GM12878 (cell line): ENCODE measurements at regions not wholly inside any gene's neighbourhood (a gene's known extent, or its start where the extent isn't known, plus 50 kb on each side); places are given as distances from the start of the nearest gene placed in this dataset.

ENCODE experiments used
- ATAC-seq: fragments of 200-7000 bp; cut with Tn5 transposase; 3 replicates; pipeline ENCODE4 v1.9.1; 2020; ENCODE audit warnings: mild to moderate bottlenecking, moderate library complexity
- BruUV-seq: library from RNA; stranded (reverse); fragments of 400-500 nt; replicated peaks from 2 replicates; lab custom pipeline; 2021; lab: Mats Ljungman, UMichigan
- CTCF ChIA-PET: fragments of 300-600 bp; sonication (Branson Sonifier 250); formaldehyde crosslinking; extraction: SDS; loops from one replicate; lab custom pipeline; 2021; ENCODE audit warnings: inconsistent platforms; lab: Yijun Ruan, JAX
- POLR2A ChIA-PET: fragments of 350-600 bp; formaldehyde crosslinking; extraction: SDS; loops from one replicate; lab custom pipeline; 2021; ENCODE audit warnings: inconsistent platforms; lab: Charles Lee
- RAD21 ChIA-PET: fragments of 300-600 bp; sonication (Branson Sonifier 250); formaldehyde crosslinking; loops from one replicate; lab custom pipeline; 2023; ENCODE audit warnings: antibody characterized with exemption; ENCODE audit not compliant: unreplicated experiment; lab: Charles Lee
- SMC1A ChIA-PET: fragments of 300-600 bp; sonication (Branson Sonifier 250); formaldehyde crosslinking; loops from one replicate; lab custom pipeline; 2023; ENCODE audit not compliant: unreplicated experiment, uncharacterized antibody; lab: Charles Lee
- DNase-seq: peaks from one replicate; pipeline ENCODE4 v3.0.0-alpha.2; 2011; ENCODE audit warnings: low read depth, low spot score
- FAIRE-seq: peaks from 3 replicates; lab custom pipeline; 2011; peaks lifted over from hg19 to GRCh38; lab: Jason Lieb, UNC
- H2AFZ ChIP-seq: 2 replicates; pipeline ENCODE4 v1.6.0; 2011; ENCODE audit warnings: low read depth, low read length, control low read depth; ENCODE audit not compliant: control insufficient read depth
- H3K27ac ChIP-seq: 2 replicates; pipeline ENCODE4 v1.5.1; 2011; ENCODE audit warnings: control low read depth; ENCODE audit not compliant: control insufficient read depth, insufficient read depth
- H3K27me3 ChIP-seq, 2 experiments: replicated peaks in 1 of 2; 2 replicates each; pipeline versions ENCODE4 v1.6.0 to v1.6.1; 2011; ENCODE audit warnings: low read length in 1 of 2; ENCODE audit not compliant: control insufficient read depth in 2 of 2, insufficient read depth in 2 of 2
- H3K36me3 ChIP-seq, 2 experiments: 2 replicates each; pipeline ENCODE4 v1.5.1; 2011; ENCODE audit warnings: low read length in 1 of 2; ENCODE audit not compliant: control insufficient read depth in 2 of 2, insufficient read depth in 2 of 2
- H3K4me1 ChIP-seq: 2 replicates; pipeline ENCODE4 v1.6.1; 2011; ENCODE audit warnings: mild to moderate bottlenecking, low read length, moderate library complexity, mixed read lengths; ENCODE audit not compliant: control insufficient read depth, insufficient read depth
- H3K4me2 ChIP-seq: 2 replicates; pipeline ENCODE4 v1.6.0; 2011; ENCODE audit warnings: control low read depth; ENCODE audit not compliant: control insufficient read depth, insufficient read depth
- H3K4me3 ChIP-seq: fragments of 200-600 bp; sonication (generic); 2 replicates; pipeline ENCODE4 v1.5.1; 2016
- H3K79me2 ChIP-seq: 2 replicates; pipeline ENCODE4 v1.6.0; 2011; ENCODE audit warnings: low read length; ENCODE audit not compliant: control insufficient read depth, insufficient read depth
- H3K9ac ChIP-seq: 2 replicates; pipeline ENCODE4 v1.8.0; 2011; ENCODE audit warnings: low read length, control low read depth, mixed read lengths; ENCODE audit not compliant: control insufficient read depth, insufficient read depth
- H3K9me3 ChIP-seq: replicated peaks from 3 replicates; pipeline ENCODE4 v1.5.1; 2011; ENCODE audit warnings: mild to moderate bottlenecking, low read length; ENCODE audit not compliant: control insufficient read depth, insufficient read depth
- H4K20me1 ChIP-seq: 2 replicates; pipeline ENCODE4 v1.6.0; 2011; ENCODE audit not compliant: control insufficient read depth, insufficient read depth
- ASH2L ChIP-seq: fragments of 300-600, 200-600 bp; sonication (generic); IDR thresholded peaks from 2 replicates; pipeline ENCODE4 v1.6.1; 2017; ENCODE audit warnings: low read depth, mild to moderate bottlenecking, borderline replicate concordance
- DPF2 ChIP-seq: fragments of 450-650 bp; IDR thresholded peaks from 2 replicates; pipeline ENCODE4 v1.6.1; 2017; ENCODE audit warnings: mild to moderate bottlenecking
- EED ChIP-seq: sonication (generic); IDR thresholded peaks from 2 replicates; pipeline ENCODE4 v1.6.1; 2016; ENCODE audit warnings: antibody characterized with exemption, low read depth
- GATAD2B ChIP-seq: fragments of 450-650 bp; conservative IDR thresholded peaks from 2 replicates; pipeline ENCODE4 v1.6.1; 2017; ENCODE audit warnings: low read depth, mild to moderate bottlenecking, moderate library complexity
- HDAC6 ChIP-seq: fragments of 200-600 bp; sonication (generic); IDR thresholded peaks from one replicate; pipeline ENCODE4 v1.8.0; 2017; ENCODE audit warnings: antibody characterized with exemption; ENCODE audit not compliant: unreplicated experiment
- JUNB ChIP-seq: IDR thresholded peaks from 2 replicates; pipeline ENCODE4 v1.6.1; 2016; ENCODE audit warnings: antibody characterized with exemption, mild to moderate bottlenecking
- NR2C2 ChIP-seq: IDR thresholded peaks from 2 replicates; pipeline ENCODE4 v1.6.1; 2011; ENCODE audit warnings: borderline replicate concordance, low read depth; ENCODE audit not compliant: control insufficient read depth, insufficient read length
- RAD51 ChIP-seq: fragments of 450-650 bp; IDR thresholded peaks from 2 replicates; pipeline ENCODE4 v1.6.1; 2016; ENCODE audit warnings: moderate library complexity, mild to moderate bottlenecking, inconsistent platforms
- RB1 ChIP-seq: fragments of 450-650 bp; formaldehyde crosslinking; IDR thresholded peaks from 2 replicates; pipeline ENCODE4 v1.6.1; 2017; ENCODE audit warnings: mild to moderate bottlenecking, borderline replicate concordance
- SMARCA5 ChIP-seq: fragments of 450-650 bp; IDR thresholded peaks from 2 replicates; pipeline ENCODE4 v1.6.1; 2017; ENCODE audit warnings: mild to moderate bottlenecking
- SMC3 ChIP-seq: IDR thresholded peaks from 2 replicates; pipeline ENCODE4 v1.6.1; 2011; ENCODE audit warnings: low read length, improper control_type of control experiment, borderline replicate concordance
- SP1 ChIP-seq: IDR thresholded peaks from one replicate; pipeline ENCODE4 v1.6.1; 2011; ENCODE audit warnings: low read depth, low read length
- TBL1XR1 ChIP-seq: IDR thresholded peaks from 2 replicates; pipeline ENCODE4 v1.6.1; 2012; ENCODE audit warnings: low read depth, low read length, improper control_type of control experiment
- TCF7 ChIP-seq: IDR thresholded peaks from 2 replicates; pipeline ENCODE4 v1.6.1; 2014; ENCODE audit warnings: antibody characterized with exemption, borderline replicate concordance
- YY1 ChIP-seq: IDR thresholded peaks from 2 replicates; pipeline ENCODE4 v1.6.1; 2011; ENCODE audit warnings: low read depth, mild to moderate bottlenecking, low read length
- ZNF207 ChIP-seq: fragments of 450-650 bp; IDR thresholded peaks from 2 replicates; pipeline ENCODE4 v1.6.1; 2014; ENCODE audit warnings: antibody characterized with exemption, mild to moderate bottlenecking, borderline replicate concordance
- WGBS: methylation state at CpG from one replicate; pipeline ENCODE4 v1.1.6; 2016; ENCODE audit warnings: low lambda C conversion rate; ENCODE audit not compliant: insufficient replicate concordance, insufficient coverage; ENCODE audit errors: missing lambda C conversion rate; 5-methylcytosine and 5-hydroxymethylcytosine counted together
- in situ Hi-C: fragments of 300-500 bp; cut with MboI; formaldehyde crosslinking; loops from 9 replicates; pipeline ENCODE4 v1.14.3; 2018; ENCODE audit warnings: mixed read lengths
- intact Hi-C: fragments of 100-400 bp; cut with micrococcal nuclease; formaldehyde crosslinking; loops from one replicate; pipeline ENCODE4 v1.14.2; 2022; ENCODE audit not compliant: unreplicated experiment
- TF ChIP-seq, protein P1 (sequence below): fragments of 450-650 bp; IDR thresholded peaks from 2 replicates; pipeline ENCODE4 v1.6.1; 2014; ENCODE audit warnings: mild to moderate bottlenecking
- TF ChIP-seq, protein P2 (sequence below): fragments of 150-350 bp; IDR thresholded peaks from 2 replicates; pipeline ENCODE4 v1.6.1; 2014; ENCODE audit warnings: mild to moderate bottlenecking, low read depth, low read length

DNA sequence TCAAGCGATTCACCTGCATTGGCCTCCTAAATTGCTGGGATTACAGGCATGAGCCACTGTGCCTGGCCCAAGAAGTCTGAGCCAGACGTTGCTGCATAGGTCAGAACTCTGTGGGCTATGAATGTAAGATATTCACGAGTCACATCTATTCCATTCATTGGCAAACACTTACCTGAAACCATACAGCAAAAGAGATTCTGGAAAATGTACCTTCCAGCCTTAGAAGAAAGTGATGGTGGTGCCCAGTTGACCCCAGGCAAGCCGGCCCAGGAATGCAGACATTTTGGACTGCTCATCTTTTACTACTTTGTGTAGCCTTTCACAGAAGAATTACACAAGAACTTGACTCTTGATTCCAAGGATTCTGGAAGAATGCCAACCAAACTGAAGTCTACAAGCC is 135.6 kb upstream of the N4BP1 start:
- DNase-seq (no peak), FAIRE-seq (no peak), ATAC-seq (no peak)
- no peak overlapping the region for H3K27ac ChIP-seq
- ChIA-PET POLR2A (no interaction called here), SMC1A (no interaction called here), RAD21 (no interaction called here), CTCF (no interaction called here)
- H3K79me2 ChIP-seq = no peaks in the 10 kb centered on the region
- no peaks in the 10 kb centered on the region; the same call in 2 of the 3 replicates for H3K9me3 ChIP-seq
- H4K20me1 ChIP-seq = no peaks in the 10 kb centered on the region
- H3K4me2 ChIP-seq = no peak overlapping the region
- no peaks in the 10 kb centered on the region for H3K36me3 ChIP-seq
- in situ Hi-C loops (no loop called here), intact Hi-C loops (no loop called here)
- no peaks in the 10 kb centered on the region for H3K4me1 ChIP-seq
- 13% methylated on average over 4 of the region's 4 CpGs for WGBS
- TF ChIP-seq SMARCA5 = no peak
- H3K4me3 ChIP-seq = no peak overlapping the region
- no peak overlapping the region for H2AFZ ChIP-seq
- BruUV-seq = no TSS peak
- H3K27me3 ChIP-seq = no peaks in the 10 kb centered on the region
- no peak overlapping the region for H3K9ac ChIP-seq

DNA sequence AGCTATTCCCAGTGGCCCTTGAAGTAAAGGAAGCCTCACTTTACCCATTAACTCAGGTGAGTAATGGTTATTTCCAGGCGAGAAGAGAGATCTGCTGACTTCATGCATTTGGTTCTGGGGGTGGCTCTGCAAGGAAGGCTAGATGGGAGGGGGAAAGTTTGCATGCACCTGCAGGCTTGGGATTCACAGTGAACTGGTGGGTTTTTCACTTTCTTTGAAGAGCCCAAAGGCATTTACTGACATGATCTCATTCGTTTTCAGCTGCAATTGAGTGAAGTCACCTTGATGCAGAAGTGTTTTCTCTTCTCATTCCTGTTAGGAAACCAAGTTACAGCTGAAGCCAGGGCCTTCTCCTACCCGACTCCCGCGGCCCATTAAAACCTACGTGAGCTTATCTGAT is 131.0 kb upstream of the N4BP1 start:
- H3K36me3 ChIP-seq = no peaks in the 10 kb centered on the region
- DNase-seq = no peak
- no peaks in the 10 kb centered on the region for H3K79me2 ChIP-seq
- in situ Hi-C loops (no loop called here), intact Hi-C loops (no loop called here)
- no peak overlapping the region for H2AFZ ChIP-seq
- H3K9me3 ChIP-seq = no peaks in the 10 kb centered on the region; the same call in 2 of the 3 replicates
- no peaks in the 10 kb centered on the region for H3K4me1 ChIP-seq
- ChIA-PET CTCF (no interaction called here), RAD21 (no interaction called here), POLR2A (no interaction called here)
- no peak overlapping the region for H3K4me2 ChIP-seq
- no peak for FAIRE-seq
- H3K9ac ChIP-seq = no peak overlapping the region
- BruUV-seq = no TSS peak
- H4K20me1 ChIP-seq = no peaks in the 10 kb centered on the region
- no peaks in the 10 kb centered on the region for H3K27me3 ChIP-seq
- ATAC-seq = no peak
- TF ChIP-seq, protein P1, sequence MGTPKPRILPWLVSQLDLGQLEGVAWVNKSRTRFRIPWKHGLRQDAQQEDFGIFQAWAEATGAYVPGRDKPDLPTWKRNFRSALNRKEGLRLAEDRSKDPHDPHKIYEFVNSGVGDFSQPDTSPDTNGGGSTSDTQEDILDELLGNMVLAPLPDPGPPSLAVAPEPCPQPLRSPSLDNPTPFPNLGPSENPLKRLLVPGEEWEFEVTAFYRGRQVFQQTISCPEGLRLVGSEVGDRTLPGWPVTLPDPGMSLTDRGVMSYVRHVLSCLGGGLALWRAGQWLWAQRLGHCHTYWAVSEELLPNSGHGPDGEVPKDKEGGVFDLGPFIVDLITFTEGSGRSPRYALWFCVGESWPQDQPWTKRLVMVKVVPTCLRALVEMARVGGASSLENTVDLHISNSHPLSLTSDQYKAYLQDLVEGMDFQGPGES = no peak
- TF ChIP-seq GATAD2B = no peak
- no peak for TF ChIP-seq ZNF207
- TF ChIP-seq RAD51 = no peak
- TF ChIP-seq TCF7 = no peak
- TF ChIP-seq JUNB = no peak
- TF ChIP-seq TBL1XR1 = no peak
- no peak for TF ChIP-seq NR2C2
- no peak for TF ChIP-seq ASH2L
- TF ChIP-seq RB1 = no peak
- TF ChIP-seq HDAC6 = no peak
- TF ChIP-seq DPF2 = no peak
- TF ChIP-seq, protein P2, sequence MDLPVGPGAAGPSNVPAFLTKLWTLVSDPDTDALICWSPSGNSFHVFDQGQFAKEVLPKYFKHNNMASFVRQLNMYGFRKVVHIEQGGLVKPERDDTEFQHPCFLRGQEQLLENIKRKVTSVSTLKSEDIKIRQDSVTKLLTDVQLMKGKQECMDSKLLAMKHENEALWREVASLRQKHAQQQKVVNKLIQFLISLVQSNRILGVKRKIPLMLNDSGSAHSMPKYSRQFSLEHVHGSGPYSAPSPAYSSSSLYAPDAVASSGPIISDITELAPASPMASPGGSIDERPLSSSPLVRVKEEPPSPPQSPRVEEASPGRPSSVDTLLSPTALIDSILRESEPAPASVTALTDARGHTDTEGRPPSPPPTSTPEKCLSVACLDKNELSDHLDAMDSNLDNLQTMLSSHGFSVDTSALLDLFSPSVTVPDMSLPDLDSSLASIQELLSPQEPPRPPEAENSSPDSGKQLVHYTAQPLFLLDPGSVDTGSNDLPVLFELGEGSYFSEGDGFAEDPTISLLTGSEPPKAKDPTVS = no peak
- no peak for TF ChIP-seq SMC3
- TF ChIP-seq YY1 = no peak
- TF ChIP-seq SP1 = no peak
- no peak for TF ChIP-seq EED
- TF ChIP-seq, all 136 proteins: peak for 0
- SMC1A ChIA-PET = no interaction called here
- Histone ChIP-seq H3K4me3 (no peak overlapping the region), H3K27ac (no peak overlapping the region)
- WGBS = 64% methylated on average over 6 of the region's 6 CpGs
